ENCODE measurements at regions not wholly inside any gene's neighbourhood (a gene's known extent, or its start where the extent isn't known, plus 50 kb on each side); places are given as distances from the start of the nearest gene placed in this dataset.

DNA sequence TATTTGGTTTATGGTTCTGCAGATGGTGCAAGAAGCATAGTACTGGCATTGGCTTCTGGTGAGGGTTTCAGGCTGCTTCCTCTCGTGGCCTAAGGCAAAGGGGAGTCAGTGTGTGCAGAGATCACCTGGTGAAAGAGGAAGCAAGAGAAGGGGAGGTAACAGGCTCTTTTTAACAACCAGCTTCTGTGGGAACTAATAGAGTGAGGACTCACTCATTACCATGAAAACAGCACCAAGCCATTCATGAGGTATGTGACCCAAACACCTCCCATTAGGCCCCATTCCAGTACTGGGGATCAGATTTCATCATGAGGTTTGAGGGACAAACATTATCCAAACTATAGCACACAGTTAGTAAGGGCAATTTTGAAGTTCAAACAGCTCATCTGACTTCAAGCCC, 263.5 kb downstream of the TMEM38B start:
- Histone ChIP-seq H2AFZ (no peak overlapping the region), H3K36me3 (ENCODE audit: low read depth) (no peaks in the 10 kb centered on the region), H3K27me3 (replicated peaks; ENCODE audit: insufficient read depth) (no peaks in the 10 kb centered on the region), H3K27ac (no peak overlapping the region), H3K4me3 (no peak overlapping the region), H3K9me2 (ENCODE audit: insufficient read depth) (no peaks in the 10 kb centered on the region), H3K79me2 (ENCODE audit: insufficient read depth) (no peaks in the 10 kb centered on the region), H3F3A (ENCODE audit: insufficient read depth) (no peaks in the 10 kb centered on the region), H4K20me1 (ENCODE audit: insufficient read depth) (no peaks in the 10 kb centered on the region), H3K4me1 (ENCODE audit: insufficient read depth) (no peaks in the 10 kb centered on the region), H3K9me3 (ENCODE audit: low read depth) (no peaks in the 10 kb centered on the region), H3K4me2 (ENCODE audit: unreplicated experiment) (no peak overlapping the region), H3K9ac (no peak overlapping the region)
- WGBS, 2 experiments (ENCODE audit: low coverage in 1 of 2, low lambda C conversion rate in 2 of 2, missing lambda C conversion rate in 2 of 2) = 0 to 6% methylated on average over 1 of the region's 1 CpG
- no peak for DNase-seq
- in situ Hi-C loops (cut with MboI) = no loop called here
- TF ChIP-seq EZH2 (IDR thresholded peaks at IDR 0.05; ENCODE audit: insufficient read depth, poor library complexity, severe bottlenecking) (no peak), EZH2phosphoT487 (IDR thresholded peaks at IDR 0.05; ENCODE audit: insufficient read depth, low read depth) (no peak)

DNA sequence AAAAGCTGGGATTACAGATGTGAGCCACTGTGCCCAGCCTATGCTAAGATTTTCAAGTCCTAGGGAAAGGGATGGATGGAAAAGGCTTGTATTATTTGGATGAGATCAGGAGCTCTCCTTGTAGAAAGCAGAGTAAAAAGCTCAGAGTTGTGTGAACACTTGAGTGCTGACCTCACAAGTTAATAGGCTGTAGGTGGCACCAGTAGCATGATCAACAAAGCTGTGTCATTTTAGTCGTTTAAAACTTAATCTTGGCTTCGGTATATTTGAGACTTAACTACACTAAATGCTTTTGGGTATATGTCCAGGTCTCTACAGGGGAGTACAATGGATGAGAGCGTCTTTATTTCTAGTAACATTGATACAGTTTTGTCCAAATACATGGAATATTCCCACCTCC, 264.2 kb downstream of the TMEM38B start:
- Histone ChIP-seq H3K36me3 (ENCODE audit: low read depth) (no peaks in the 10 kb centered on the region), H3K4me2 (ENCODE audit: unreplicated experiment) (no peak overlapping the region), H3K27ac (no peak overlapping the region), H3K9ac (no peak overlapping the region), H3K9me3 (ENCODE audit: low read depth) (no peaks in the 10 kb centered on the region), H3F3A (ENCODE audit: insufficient read depth) (no peaks in the 10 kb centered on the region), H3K4me3 (no peak overlapping the region), H3K27me3 (replicated peaks; ENCODE audit: insufficient read depth) (no peaks in the 10 kb centered on the region), H3K79me2 (ENCODE audit: insufficient read depth) (no peaks in the 10 kb centered on the region), H2AFZ (no peak overlapping the region), H3K9me2 (ENCODE audit: insufficient read depth) (no peaks in the 10 kb centered on the region), H4K20me1 (ENCODE audit: insufficient read depth) (no peaks in the 10 kb centered on the region), H3K4me1 (ENCODE audit: insufficient read depth) (no peaks in the 10 kb centered on the region)
- in situ Hi-C loops (cut with MboI) = no loop called here
- no peak for DNase-seq
- 18 to 23% methylated on average over 3 of the region's 3 CpGs for WGBS, 2 experiments (ENCODE audit: low coverage in 1 of 2, low lambda C conversion rate in 2 of 2, missing lambda C conversion rate in 2 of 2)
- TF ChIP-seq EZH2 (IDR thresholded peaks at IDR 0.05; ENCODE audit: insufficient read depth, poor library complexity, severe bottlenecking) (no peak), EZH2phosphoT487 (IDR thresholded peaks at IDR 0.05; ENCODE audit: insufficient read depth, low read depth) (no peak)

DNA sequence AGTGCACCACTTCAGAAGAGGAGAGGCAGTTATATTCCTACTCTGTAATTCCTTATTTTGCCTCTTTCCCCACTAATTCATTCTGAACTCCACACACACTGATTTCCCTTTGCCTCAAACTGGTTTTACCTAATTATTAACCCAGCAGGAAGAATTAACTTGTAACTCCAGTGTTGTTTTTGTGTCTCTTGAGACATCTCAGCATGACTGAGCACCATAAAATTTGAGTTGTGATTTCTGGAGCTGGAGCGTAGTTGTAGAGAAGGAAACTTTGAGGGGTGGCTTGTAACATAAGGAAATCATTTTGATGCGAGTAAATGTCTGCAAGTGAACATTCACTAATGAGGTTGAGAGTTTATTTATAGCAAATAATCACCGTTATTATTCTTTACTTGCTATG, 265.2 kb downstream of the TMEM38B start:
- Histone ChIP-seq H3K4me2 (ENCODE audit: unreplicated experiment) (no peak overlapping the region), H3K4me1 (ENCODE audit: insufficient read depth) (no peaks in the 10 kb centered on the region), H3K27me3 (replicated peaks; ENCODE audit: insufficient read depth) (no peaks in the 10 kb centered on the region), H3F3A (ENCODE audit: insufficient read depth) (no peaks in the 10 kb centered on the region), H3K9ac (no peak overlapping the region), H4K20me1 (ENCODE audit: insufficient read depth) (no peaks in the 10 kb centered on the region), H3K9me3 (ENCODE audit: low read depth) (no peaks in the 10 kb centered on the region), H3K36me3 (ENCODE audit: low read depth) (no peaks in the 10 kb centered on the region), H3K27ac (no peak overlapping the region), H3K9me2 (ENCODE audit: insufficient read depth) (no peaks in the 10 kb centered on the region), H2AFZ (no peak overlapping the region), H3K79me2 (ENCODE audit: insufficient read depth) (no peaks in the 10 kb centered on the region), H3K4me3 (no peak overlapping the region)
- in situ Hi-C loops (cut with MboI) = no loop called here
- no peak for TF ChIP-seq EZH2 (IDR thresholded peaks at IDR 0.05; ENCODE audit: insufficient read depth, poor library complexity, severe bottlenecking)
- no peak for TF ChIP-seq EZH2phosphoT487 (IDR thresholded peaks at IDR 0.05; ENCODE audit: insufficient read depth, low read depth)
- 31 to 36% methylated on average over 3 of the region's 3 CpGs for WGBS, 2 experiments (ENCODE audit: low coverage in 1 of 2, low lambda C conversion rate in 2 of 2, missing lambda C conversion rate in 2 of 2)
- DNase-seq = no peak

DNA sequence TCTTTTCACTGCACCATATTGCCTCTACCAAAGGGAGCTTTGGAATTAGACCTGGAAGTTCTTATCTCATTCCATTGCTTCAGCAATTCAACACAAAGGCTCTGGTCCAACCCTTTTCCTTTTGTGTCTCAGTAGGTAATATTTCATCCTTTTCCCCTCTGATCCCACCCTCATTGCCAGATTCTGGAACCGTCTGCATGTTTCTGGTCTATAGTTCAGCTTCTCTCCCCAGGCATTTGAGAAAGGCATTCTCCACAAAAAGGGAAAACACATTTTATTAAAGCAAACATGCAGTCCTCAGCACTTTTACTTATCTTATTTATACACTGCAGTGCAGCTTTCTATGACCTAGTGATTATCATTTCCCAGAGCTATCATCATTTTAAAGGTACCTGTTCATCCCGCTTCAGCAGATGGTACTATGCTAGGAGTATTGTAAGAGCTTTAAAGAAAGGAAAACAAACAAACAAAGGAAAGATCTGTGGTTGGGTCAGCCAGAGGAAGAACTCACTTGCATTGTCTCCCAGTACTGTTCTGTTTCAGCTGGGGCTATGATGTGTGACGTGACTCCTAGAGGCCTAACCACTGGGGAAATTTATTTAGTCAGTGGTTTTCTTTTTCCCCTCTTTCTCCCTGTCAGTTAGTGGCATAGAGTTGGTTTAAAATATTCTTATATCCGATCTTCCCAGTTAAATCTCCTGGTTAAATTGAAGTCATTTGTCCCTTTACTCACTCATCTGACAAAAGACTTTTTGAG, 269.2 kb downstream of the TMEM38B start:
- no peaks in the 10 kb centered on the region for H3K4me1 ChIP-seq (ENCODE audit: insufficient read depth)
- no peaks in the 10 kb centered on the region for H3K27me3 ChIP-seq (replicated peaks; ENCODE audit: insufficient read depth)
- no peaks in the 10 kb centered on the region for H3K36me3 ChIP-seq (ENCODE audit: low read depth)
- DNase-seq = no peak
- no peak overlapping the region for H3K4me3 ChIP-seq
- H3F3A ChIP-seq (ENCODE audit: insufficient read depth) = no peaks in the 10 kb centered on the region
- no peaks in the 10 kb centered on the region for H3K79me2 ChIP-seq (ENCODE audit: insufficient read depth)
- no peaks in the 10 kb centered on the region for H3K9me2 ChIP-seq (ENCODE audit: insufficient read depth)
- no peak overlapping the region for H2AFZ ChIP-seq
- H4K20me1 ChIP-seq (ENCODE audit: insufficient read depth) = no peaks in the 10 kb centered on the region
- no peak overlapping the region for H3K4me2 ChIP-seq (ENCODE audit: unreplicated experiment)
- TF ChIP-seq EZH2 (IDR thresholded peaks at IDR 0.05; ENCODE audit: insufficient read depth, poor library complexity, severe bottlenecking) = no peak
- TF ChIP-seq EZH2phosphoT487 (IDR thresholded peaks at IDR 0.05; ENCODE audit: insufficient read depth, low read depth) = no peak
- in situ Hi-C loops (cut with MboI) = no loop called here
- H3K9ac ChIP-seq = no peak overlapping the region
- H3K27ac ChIP-seq = no peak overlapping the region
- WGBS, 2 experiments (ENCODE audit: low coverage in 1 of 2, low lambda C conversion rate in 2 of 2, missing lambda C conversion rate in 2 of 2) = 11% methylated on average over 4 of the region's 4 CpGs
- H3K9me3 ChIP-seq (ENCODE audit: low read depth) = no peaks in the 10 kb centered on the region

DNA sequence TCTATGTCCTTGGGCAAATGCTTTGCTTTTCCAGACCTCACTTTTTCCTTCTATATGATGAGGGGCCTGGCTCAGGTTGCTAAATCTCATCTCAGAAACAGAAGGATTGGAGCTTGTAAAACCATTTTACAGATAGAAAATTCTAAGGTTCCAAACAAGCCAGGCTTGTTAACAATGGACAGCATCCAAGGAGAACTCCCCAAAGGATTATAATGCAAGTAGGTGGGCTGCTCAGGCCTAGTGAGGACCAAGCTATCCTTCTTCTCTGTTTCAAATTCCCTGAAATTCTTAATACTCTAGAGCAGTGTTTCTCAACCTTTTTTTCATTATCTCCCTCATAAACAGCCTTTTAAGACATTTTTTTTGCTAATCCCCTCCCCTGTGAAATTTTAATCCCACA, 269.8 kb downstream of the TMEM38B start:
- no peaks in the 10 kb centered on the region for H3K36me3 ChIP-seq (ENCODE audit: low read depth)
- H3K79me2 ChIP-seq (ENCODE audit: insufficient read depth) = no peaks in the 10 kb centered on the region
- no peak for DNase-seq
- no peak overlapping the region for H3K4me2 ChIP-seq (ENCODE audit: unreplicated experiment)
- H3K4me3 ChIP-seq = no peak overlapping the region
- no peak overlapping the region for H2AFZ ChIP-seq
- H3K9ac ChIP-seq = no peak overlapping the region
- in situ Hi-C loops (cut with MboI) = no loop called here
- no peaks in the 10 kb centered on the region for H3K4me1 ChIP-seq (ENCODE audit: insufficient read depth)
- no peak overlapping the region for H3K27ac ChIP-seq
- H3K27me3 ChIP-seq (replicated peaks; ENCODE audit: insufficient read depth) = no peaks in the 10 kb centered on the region
- no peaks in the 10 kb centered on the region for H3K9me2 ChIP-seq (ENCODE audit: insufficient read depth)
- H3F3A ChIP-seq (ENCODE audit: insufficient read depth) = no peaks in the 10 kb centered on the region
- no peaks in the 10 kb centered on the region for H4K20me1 ChIP-seq (ENCODE audit: insufficient read depth)
- no peaks in the 10 kb centered on the region for H3K9me3 ChIP-seq (ENCODE audit: low read depth)
- TF ChIP-seq EZH2 (IDR thresholded peaks at IDR 0.05; ENCODE audit: insufficient read depth, poor library complexity, severe bottlenecking) = no peak
- TF ChIP-seq EZH2phosphoT487 (IDR thresholded peaks at IDR 0.05; ENCODE audit: insufficient read depth, low read depth) = no peak
